ENCODE measurements at regions not wholly inside any gene's neighbourhood (a gene's known extent, or its start where the extent isn't known, plus 50 kb on each side); places are given as distances from the start of the nearest gene placed in this dataset.

GRCh38 chr13:81058916-81059290, 718.0 kb upstream of the SPRY2 start (continued):
- no peak for TF ChIP-seq ZNF331 (CRISPR knock-in tag; IDR thresholded peaks at IDR 0.05; ENCODE audit: low read depth)
- no peak for TF ChIP-seq ETS1 (IDR thresholded peaks at IDR 0.05)
- no peak for TF ChIP-seq NANOG (IDR thresholded peaks at IDR 0.05; ENCODE audit: borderline replicate concordance)
- TF ChIP-seq ZNF114 (CRISPR knock-in tag; IDR thresholded peaks at IDR 0.05), result no peak
- no peak for TF ChIP-seq REST (IDR thresholded peaks at IDR 0.05; ENCODE audit: unreplicated experiment)
- no peak for TF ChIP-seq POLR2AphosphoS5 (IDR thresholded peaks at IDR 0.05; ENCODE audit: low read depth)
- no peak for TF ChIP-seq CTCF (conservative IDR thresholded peaks at IDR 0.05; ENCODE audit: low read depth in 2 of 2)

GRCh38 chr13:81058211-81058915, 717.4 kb upstream of the SPRY2 start:
- Histone ChIP-seq H4K20me1 (replicated peaks; ENCODE audit: insufficient read depth) (no peaks in the 10 kb centered on the region), H2AFZ (no peak overlapping the region), H3K36me3 (ENCODE audit: insufficient read depth) (no peaks in the 10 kb centered on the region), H3K27ac (ENCODE audit: low read depth) (no peak overlapping the region), H3F3A (replicated peaks; ENCODE audit: low read depth) (no peaks in the 10 kb centered on the region), H3K4me2 (no peak overlapping the region), H3K4me3 (no peak overlapping the region), H3K27me3 (ENCODE audit: insufficient read depth) (no peaks in the 10 kb centered on the region), H3K9me2 (ENCODE audit: insufficient read depth) (no peaks in the 10 kb centered on the region), H3K4me1 (ENCODE audit: insufficient read depth) (no peaks in the 10 kb centered on the region), H3K79me2 (replicated peaks; ENCODE audit: insufficient read depth) (no peaks in the 10 kb centered on the region)
- DNase-seq (ENCODE audit: low spot score) (no peak), ATAC-seq (no peak)
- Mint-ChIP-seq H3K4me1 (no peaks in the 10 kb centered on the region; the same call in 2 of the 3 replicates), H3K36me3 (ENCODE audit: low read depth) (no peaks in the 10 kb centered on the region), H3K4me3 (no peak overlapping the region), H3K27ac (no peak overlapping the region), H3K27me3 (ENCODE audit: insufficient read depth, low read depth, poor library complexity) (no peaks in the 10 kb centered on the region), H3K9me3 (peaks cover 1% of the 10 kb centered on the region; the same call in 2 of the 3 replicates)
- TF ChIP-seq NANOG (IDR thresholded peaks at IDR 0.05; ENCODE audit: borderline replicate concordance) (no peak), POLR2AphosphoS5 (IDR thresholded peaks at IDR 0.05; ENCODE audit: low read depth) (no peak), ZNF331 (CRISPR knock-in tag; IDR thresholded peaks at IDR 0.05; ENCODE audit: low read depth) (no peak), CTCF (conservative IDR thresholded peaks at IDR 0.05; ENCODE audit: low read depth in 2 of 2) (no peak), ZNF114 (CRISPR knock-in tag; IDR thresholded peaks at IDR 0.05) (no peak), JUNB (IDR thresholded peaks at IDR 0.05; ENCODE audit: unreplicated experiment) (no peak), EZH2phosphoT487 (IDR thresholded peaks at IDR 0.05; ENCODE audit: unreplicated experiment) (no peak), EZH2 (IDR thresholded peaks at IDR 0.05; ENCODE audit: low read depth, unreplicated experiment) (no peak)
